Keratinocyte (primary cell): ENCODE measurements at regions not wholly inside any gene's neighbourhood (a gene's known extent, or its start where the extent isn't known, plus 50 kb on each side); places are given as distances from the start of the nearest gene placed in this dataset.

Experiments used
- DNase-seq: peaks from one replicate; pipeline ENCODE4 v3.0.0-alpha.2; 2011; ENCODE audit warnings: low read depth, missing footprints, low spot score
- FAIRE-seq: peaks from 2 replicates; lab custom pipeline; 2011; peaks lifted over from hg19 to GRCh38; lab: Jason Lieb, UNC
- H2AFZ ChIP-seq: 2 replicates; pipeline ENCODE4 v1.6.0; 2012; ENCODE audit warnings: low read length, control low read depth, inconsistent platforms; ENCODE audit not compliant: control insufficient read depth
- H3K27ac ChIP-seq: 2 replicates; pipeline ENCODE4 v1.5.1; 2011; ENCODE audit warnings: low read length; ENCODE audit not compliant: control insufficient read depth, insufficient read depth
- H3K27me3 ChIP-seq: 3 replicates; pipeline ENCODE4 v1.6.0; 2011; ENCODE audit warnings: low read length; ENCODE audit not compliant: control insufficient read depth, insufficient read depth; ENCODE audit errors: extremely low read depth
- H3K36me3 ChIP-seq, 2 experiments: 2 replicates in 1 of 2; 3 replicates in 1 of 2; pipeline ENCODE4 v1.5.1; 2011; ENCODE audit warnings: low read length in 2 of 2, mild to moderate bottlenecking in 1 of 2; ENCODE audit not compliant: control insufficient read depth in 2 of 2, insufficient read depth in 2 of 2; ENCODE audit errors: extremely low read depth in 1 of 2
- H3K4me1 ChIP-seq: 3 replicates; pipeline ENCODE4 v1.5.1; 2011; ENCODE audit warnings: low read length; ENCODE audit not compliant: control insufficient read depth, insufficient read depth; ENCODE audit errors: extremely low read depth
- H3K4me2 ChIP-seq: 3 replicates; pipeline ENCODE4 v1.6.0; 2011; ENCODE audit warnings: low read depth, low read length; ENCODE audit not compliant: control insufficient read depth, insufficient read depth; ENCODE audit errors: extremely low read depth
- H3K4me3 ChIP-seq, 3 experiments: fragments of 200-600 bp in 1 of 3; sonication (generic) in 1 of 3; 2 replicates in 2 of 3; 3 replicates in 1 of 3; pipeline ENCODE4 v1.5.1; 2011 to 2016; ENCODE audit warnings: low read length in 3 of 3, mild to moderate bottlenecking in 3 of 3, control low read depth in 2 of 3, inconsistent platforms in 1 of 3, low read depth in 1 of 3, mixed read lengths in 1 of 3, mixed run types in 1 of 3, moderate library complexity in 1 of 3; ENCODE audit not compliant: control insufficient read depth in 2 of 3, insufficient read depth in 2 of 3; ENCODE audit errors: extremely low read depth in 1 of 3
- H3K79me2 ChIP-seq: 2 replicates; pipeline ENCODE4 v1.6.0; 2012; ENCODE audit warnings: low read length; ENCODE audit not compliant: control insufficient read depth, insufficient read depth
- H3K9ac ChIP-seq: 3 replicates; pipeline ENCODE4 v1.6.0; 2011; ENCODE audit warnings: low read length; ENCODE audit not compliant: control insufficient read depth, insufficient read depth; ENCODE audit errors: extremely low read depth
- H3K9me1 ChIP-seq: 3 replicates; pipeline ENCODE4 v1.6.0; 2011; ENCODE audit warnings: low read length; ENCODE audit not compliant: control insufficient read depth, insufficient read depth; ENCODE audit errors: extremely low read depth
- H3K9me3 ChIP-seq: 2 replicates; pipeline ENCODE4 v1.5.1; 2012; ENCODE audit warnings: low read depth, low read length; ENCODE audit not compliant: control insufficient read depth
- H4K20me1 ChIP-seq: 3 replicates; pipeline ENCODE4 v1.6.0; 2011; ENCODE audit warnings: low read length; ENCODE audit not compliant: control insufficient read depth, insufficient read depth; ENCODE audit errors: extremely low read depth
- CTCF ChIP-seq, 3 experiments: IDR thresholded peaks in 1 of 3; conservative IDR thresholded peaks in 1 of 3; optimal IDR thresholded peaks in 1 of 3; 2 replicates in 2 of 3; 3 replicates in 1 of 3; pipeline versions ENCODE3 to v1.5.1; 2011; ENCODE audit warnings: low read length in 3 of 3, mild to moderate bottlenecking in 3 of 3, moderate library complexity in 2 of 3, control low read depth in 1 of 3, inconsistent platforms in 1 of 3; ENCODE audit not compliant: insufficient read depth in 2 of 3; ENCODE audit errors: extremely low read depth in 1 of 3
- EZH2 ChIP-seq: IDR thresholded peaks from one replicate; pipeline ENCODE4 v1.6.1; 2012; ENCODE audit warnings: inconsistent platforms, mild to moderate bottlenecking, low read length, moderate library complexity
- dilution Hi-C: fragments of 300-500 bp; cut with MboI; formaldehyde crosslinking; loops from one replicate; pipeline ENCODE4 v1.7.0; 2020; ENCODE audit warnings: low sequenced_read_pairs; ENCODE audit not compliant: extremely low pct_ligation_motif_present

GRCh38 chr21:38661197-38661871 is 144.4 kb upstream of the ETS2 start:
- H3K27me3 ChIP-seq: peaks cover 51% of the 10 kb centered on the region
- H3K4me2 ChIP-seq: peak overlapping the region; percentile 70
- peak overlapping the region; percentile 43 to 60 (median 49) for H3K4me3 ChIP-seq
- no peak for DNase-seq
- H3K4me1 ChIP-seq: peaks cover 4% of the 10 kb centered on the region
- dilution Hi-C loops: no loop called here
- no peak for FAIRE-seq
- H2AFZ ChIP-seq: peak overlapping the region; percentile 33
- TF ChIP-seq CTCF (optimal IDR thresholded peaks at IDR 0.05 in 1 of 3, IDR thresholded peaks at IDR 0.05 in 1 of 3, conservative IDR thresholded peaks at IDR 0.05 in 1 of 3; ENCODE audit: extremely low read depth in 1 of 3, insufficient read depth in 2 of 3, low read length in 3 of 3): no peak
- peak; percentile 76 for TF ChIP-seq EZH2
- no peaks in the 10 kb centered on the region for H3K36me3 ChIP-seq
- H3K9ac ChIP-seq: no peak overlapping the region
- no peak overlapping the region for H3K27ac ChIP-seq
- H3K9me3 ChIP-seq: no peaks in the 10 kb centered on the region
- H4K20me1 ChIP-seq: no peaks in the 10 kb centered on the region
- no peaks in the 10 kb centered on the region for H3K9me1 ChIP-seq
- no peaks in the 10 kb centered on the region for H3K79me2 ChIP-seq

- H3K36me3 ChIP-seq: no peaks in the 10 kb centered on the region
- no peak for TF ChIP-seq CTCF (optimal IDR thresholded peaks at IDR 0.05 in 1 of 3, IDR thresholded peaks at IDR 0.05 in 1 of 3, conservative IDR thresholded peaks at IDR 0.05 in 1 of 3; ENCODE audit: extremely low read depth in 1 of 3, insufficient read depth in 2 of 3, low read length in 3 of 3)
- TF ChIP-seq EZH2: no peak
- H3K4me2 ChIP-seq: peak overlapping the region; percentile 70
- DNase-seq (no peak), FAIRE-seq (no peak)
- no peaks in the 10 kb centered on the region for H4K20me1 ChIP-seq
- no peaks in the 10 kb centered on the region for H3K9me3 ChIP-seq
- peaks cover 4% of the 10 kb centered on the region for H3K4me1 ChIP-seq
- peaks cover 51% of the 10 kb centered on the region for H3K27me3 ChIP-seq
- no peaks in the 10 kb centered on the region for H3K79me2 ChIP-seq
- no peak overlapping the region for H3K4me3 ChIP-seq
- dilution Hi-C loops: no loop called here
- H3K9me1 ChIP-seq: no peaks in the 10 kb centered on the region
- H3K9ac ChIP-seq: no peak overlapping the region
- H2AFZ ChIP-seq: no peak overlapping the region
- H3K27ac ChIP-seq: no peak overlapping the region
Observed at GRCh38 chr21:38661889-38662568, 143.7 kb upstream of the ETS2 start.
